Endothelial cell of umbilical vein (primary cell): ENCODE measurements at regions not wholly inside any gene's neighbourhood (a gene's known extent, or its start where the extent isn't known, plus 50 kb on each side); places are given as distances from the start of the nearest gene placed in this dataset.

Experiments
- BruUV-seq: library from RNA; stranded (reverse); fragments of 400-500 nt; replicated peaks from 2 replicates; lab custom pipeline; 2021; lab: Mats Ljungman, UMichigan
- CTCF ChIA-PET: fragments of 300-600, 350-600 bp; sonication (Branson Sonifier 250); formaldehyde crosslinking; loops from one replicate; lab custom pipeline; 2021; ENCODE audit warnings: antibody characterized with exemption, inconsistent platforms; lab: Charles Lee
- POLR2A ChIA-PET: fragments of 300-600, 350-600 bp; sonication (Branson Sonifier 250); formaldehyde crosslinking; loops from one replicate; lab custom pipeline; 2021; ENCODE audit warnings: antibody characterized with exemption, inconsistent platforms; lab: Charles Lee
- DNase-seq: peaks from one replicate; pipeline ENCODE4 v3.0.0-alpha.2; 2011; ENCODE audit warnings: low read depth, low spot score
- FAIRE-seq: peaks from 2 replicates; lab custom pipeline; 2011; peaks lifted over from hg19 to GRCh38; lab: Jason Lieb, UNC
- H2AFZ ChIP-seq: 2 replicates; pipeline ENCODE4 v1.6.0; 2012; ENCODE audit warnings: low read depth, low read length, control low read depth, inconsistent platforms
- H3K27ac ChIP-seq: 2 replicates; pipeline ENCODE4 v1.5.1; 2011; ENCODE audit warnings: low read depth, mild to moderate bottlenecking, control low read depth, low read length, moderate library complexity; ENCODE audit not compliant: insufficient read depth
- H3K27me3 ChIP-seq, 2 experiments: 2 replicates each; pipeline versions ENCODE4 v1.6.0 to v1.6.1; 2011; ENCODE audit warnings: low read length in 2 of 2, mixed read lengths in 1 of 2; ENCODE audit not compliant: control insufficient read depth in 2 of 2, insufficient read depth in 2 of 2
- H3K36me3 ChIP-seq, 2 experiments: 2 replicates in 1 of 2; 3 replicates in 1 of 2; pipeline ENCODE4 v1.5.1; 2011; ENCODE audit warnings: low read length in 2 of 2, mild to moderate bottlenecking in 1 of 2, moderate library complexity in 1 of 2; ENCODE audit not compliant: control insufficient read depth in 2 of 2, insufficient read depth in 2 of 2; ENCODE audit errors: extremely low read depth in 1 of 2
- H3K4me1 ChIP-seq: 3 replicates; pipeline ENCODE4 v1.5.1; 2011; ENCODE audit warnings: mild to moderate bottlenecking, low read length; ENCODE audit not compliant: control insufficient read depth, insufficient read depth; ENCODE audit errors: extremely low read depth
- H3K4me2 ChIP-seq: 2 replicates; pipeline ENCODE4 v1.6.1; 2011; ENCODE audit warnings: low read length, control low read depth, mixed read lengths; ENCODE audit not compliant: insufficient read depth
- H3K4me3 ChIP-seq, 3 experiments: fragments of 200-600 bp in 1 of 3; sonication (generic), shearing (Covaris generic) in 1 of 3; replicated peaks in 1 of 3; 2 replicates each; pipeline ENCODE4 v1.5.1; 2011 to 2016; ENCODE audit warnings: control low read depth in 3 of 3, low read length in 3 of 3, mild to moderate bottlenecking in 2 of 3, inconsistent platforms in 1 of 3, low read depth in 1 of 3, moderate library complexity in 1 of 3; ENCODE audit not compliant: insufficient read depth in 1 of 3
- H3K79me2 ChIP-seq: 2 replicates; pipeline ENCODE4 v1.6.0; 2012; ENCODE audit warnings: low read length, inconsistent platforms; ENCODE audit not compliant: control insufficient read depth, insufficient read depth
- H3K9ac ChIP-seq: replicated peaks from 2 replicates; pipeline ENCODE3; 2011; ENCODE audit warnings: low read length, control low read depth; ENCODE audit not compliant: insufficient read depth; ENCODE audit errors: extremely low read depth
- H3K9me1 ChIP-seq: replicated peaks from 3 replicates; pipeline ENCODE4 v1.6.0; 2011; ENCODE audit warnings: mild to moderate bottlenecking, low read length; ENCODE audit not compliant: control insufficient read depth, insufficient read depth; ENCODE audit errors: extremely low read depth
- H3K9me3 ChIP-seq: replicated peaks from 2 replicates; pipeline ENCODE4 v1.5.1; 2012; ENCODE audit warnings: low read length, inconsistent platforms; ENCODE audit not compliant: control insufficient read depth, insufficient read depth
- H4K20me1 ChIP-seq: replicated peaks from 2 replicates; pipeline ENCODE3; 2011; ENCODE audit warnings: mild to moderate bottlenecking, low read length; ENCODE audit not compliant: control insufficient read depth, insufficient read depth; ENCODE audit errors: extremely low read depth
- CTCF ChIP-seq, 2 donors: IDR thresholded peaks; 1 replicate in 1 of 2; 2 replicates in 1 of 2; pipeline ENCODE4 v1.5.1; 2011; ENCODE audit warnings: low read length in 2 of 2, mild to moderate bottlenecking in 2 of 2, moderate library complexity in 2 of 2, control low read depth in 1 of 2, inconsistent platforms in 1 of 2, low read depth in 1 of 2; ENCODE audit not compliant: insufficient read depth in 1 of 2; ENCODE audit errors: extremely low read depth in 1 of 2
- EZH2 ChIP-seq: IDR thresholded peaks from 2 replicates; pipeline ENCODE4 v1.6.1; 2012; ENCODE audit warnings: borderline replicate concordance, low read depth, mild to moderate bottlenecking, moderate library complexity, low read length, inconsistent platforms; ENCODE audit not compliant: severe bottlenecking
- FOS ChIP-seq: IDR thresholded peaks from 2 replicates; pipeline ENCODE4 v1.6.1; 2011; ENCODE audit warnings: mild to moderate bottlenecking, low read length, moderate library complexity, borderline replicate concordance; ENCODE audit not compliant: insufficient read depth
- GATA2 ChIP-seq: IDR thresholded peaks from 2 replicates; pipeline ENCODE4 v1.7.0; 2011; ENCODE audit warnings: low read depth, mild to moderate bottlenecking, moderate library complexity, mixed read lengths, low read length; ENCODE audit not compliant: insufficient read length, insufficient read depth
- JUN ChIP-seq: IDR thresholded peaks from 2 replicates; pipeline ENCODE4 v1.6.1; 2011; ENCODE audit warnings: borderline replicate concordance, low read depth; ENCODE audit not compliant: insufficient read length, insufficient read depth
- MAX ChIP-seq: IDR thresholded peaks from 2 replicates; pipeline ENCODE4 v1.6.1; 2011; ENCODE audit not compliant: insufficient read depth, insufficient read length
- MYC ChIP-seq: IDR thresholded peaks from one replicate; pipeline ENCODE4 v1.6.1; 2011; ENCODE audit warnings: mild to moderate bottlenecking, low read depth, low read length
- POLR2A ChIP-seq: IDR thresholded peaks from 2 replicates; pipeline ENCODE4 v1.6.1; 2012; ENCODE audit warnings: low read depth, mild to moderate bottlenecking, control low read depth, low read length
- POLR2AphosphoS5 ChIP-seq: IDR thresholded peaks from 2 replicates; pipeline ENCODE4 v1.6.1; 2012; ENCODE audit warnings: low read depth, mild to moderate bottlenecking, control low read depth, low read length, moderate library complexity; ENCODE audit not compliant: insufficient read depth
- dilution Hi-C: fragments of 300-500 bp; cut with MboI; formaldehyde crosslinking; loops from one replicate; pipeline ENCODE4 v1.15.0; 2019; ENCODE audit warnings: low sequenced_read_pairs; ENCODE audit not compliant: extremely low pct_ligation_motif_present
- intact Hi-C: fragments of 100-400 bp; cut with micrococcal nuclease; formaldehyde crosslinking; loops from one replicate; pipeline ENCODE4 v1.10.0; 2022

GRCh38 chr1:175820456-175821025 is 77.1 kb upstream of the TNR start:
- intact Hi-C loops (no loop called here), dilution Hi-C loops (no loop called here)
- Histone ChIP-seq H3K4me1 (no peaks in the 10 kb centered on the region), H3K9ac (no peak overlapping the region), H3K79me2 (no peaks in the 10 kb centered on the region), H3K9me3 (no peaks in the 10 kb centered on the region), H3K36me3 (no peaks in the 10 kb centered on the region), H3K27me3 (no peaks in the 10 kb centered on the region), H3K4me2 (no peak overlapping the region), H3K4me3 (no peak overlapping the region), H3K9me1 (no peaks in the 10 kb centered on the region), H3K27ac (no peak overlapping the region), H4K20me1 (no peaks in the 10 kb centered on the region), H2AFZ (no peak overlapping the region)
- ChIA-PET CTCF (no interaction called here), POLR2A (no interaction called here)
- TF ChIP-seq MYC (no peak), GATA2 (no peak), JUN (no peak), CTCF (IDR thresholded peaks at IDR 0.05; ENCODE audit: extremely low read depth in 1 of 2, insufficient read depth in 1 of 2, low read depth in 1 of 2, low read length in 2 of 2) (no peak), EZH2 (no peak), POLR2AphosphoS5 (no peak), MAX (no peak), FOS (no peak), POLR2A (no peak)
- DNase-seq = no peak
- BruUV-seq = no TSS peak
- FAIRE-seq = no peak
